ENCODE measurements at regions not wholly inside any gene's neighbourhood (a gene's known extent, or its start where the extent isn't known, plus 50 kb on each side); places are given as distances from the start of the nearest gene placed in this dataset.

DNA sequence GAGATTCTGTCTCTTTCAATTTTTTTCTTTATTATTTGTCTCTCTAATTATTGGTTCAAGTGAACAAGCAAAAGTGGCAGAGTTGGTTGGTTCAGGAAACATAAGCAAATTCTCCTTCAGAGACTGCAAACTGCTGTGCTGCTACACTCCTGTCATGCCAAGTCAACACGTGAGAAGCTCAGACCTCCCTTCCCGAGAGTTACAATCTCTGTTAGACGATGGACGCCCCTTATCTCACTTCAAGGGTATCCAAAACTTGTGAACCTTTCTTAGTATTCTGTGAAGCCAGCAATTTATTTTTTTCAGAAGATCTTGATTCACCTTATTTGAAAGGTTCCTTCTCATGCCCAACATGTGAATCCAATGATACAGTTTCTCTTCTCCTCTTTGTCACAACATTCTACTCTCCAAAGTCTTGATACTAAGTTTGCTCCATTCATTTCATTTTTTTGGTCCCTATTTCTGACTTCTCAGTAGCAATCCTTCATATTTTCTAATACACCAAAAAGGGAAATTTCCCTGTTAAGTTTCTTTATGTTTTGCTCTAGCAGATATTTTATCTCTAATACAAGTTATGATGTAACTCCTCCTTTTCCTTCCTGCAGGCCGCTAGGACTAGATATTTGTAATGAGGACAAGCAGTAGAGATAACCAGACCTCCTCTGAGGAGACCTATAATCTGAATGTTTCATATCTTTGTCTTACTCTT is 448.8 kb upstream of the CITED2 start (continued):
- TF ChIP-seq, protein P1, sequence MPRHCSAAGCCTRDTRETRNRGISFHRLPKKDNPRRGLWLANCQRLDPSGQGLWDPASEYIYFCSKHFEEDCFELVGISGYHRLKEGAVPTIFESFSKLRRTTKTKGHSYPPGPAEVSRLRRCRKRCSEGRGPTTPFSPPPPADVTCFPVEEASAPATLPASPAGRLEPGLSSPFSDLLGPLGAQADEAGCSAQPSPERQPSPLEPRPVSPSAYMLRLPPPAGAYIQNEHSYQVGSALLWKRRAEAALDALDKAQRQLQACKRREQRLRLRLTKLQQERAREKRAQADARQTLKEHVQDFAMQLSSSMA (CRISPR knock-in tag; IDR thresholded peaks at IDR 0.05), result no peak
- TF ChIP-seq NEUROD1 (IDR thresholded peaks at IDR 0.05; ENCODE audit: borderline replicate concordance, low read depth, low read length, partially characterized antibody), result no peak
- TF ChIP-seq MCM5 (IDR thresholded peaks at IDR 0.05; ENCODE audit: low read depth), result no peak
- TF ChIP-seq ZNF232 (CRISPR knock-in tag; IDR thresholded peaks at IDR 0.05), result no peak
- TF ChIP-seq SMARCA5 (IDR thresholded peaks at IDR 0.05), result no peak
- no peak for TF ChIP-seq ZNF316 (IDR thresholded peaks at IDR 0.05)
- TF ChIP-seq SP1 (CRISPR knock-in tag; IDR thresholded peaks at IDR 0.05), result no peak
- TF ChIP-seq TBL1XR1 (IDR thresholded peaks at IDR 0.05; ENCODE audit: low read length in 2 of 2), result peak in 1 of 2 experiments; percentile 55; a peak in 2 of 4 replicates
- TF ChIP-seq MYBL2 (IDR thresholded peaks at IDR 0.05; ENCODE audit: low read depth), result no peak
- no peak for TF ChIP-seq MYBL2 (CRISPR knock-in tag; IDR thresholded peaks at IDR 0.05; ENCODE audit: borderline replicate concordance)
- TF ChIP-seq ZNF3 (CRISPR knock-in tag; IDR thresholded peaks at IDR 0.05), result no peak
- TF ChIP-seq ELF2 (CRISPR knock-in tag; IDR thresholded peaks at IDR 0.05), result no peak
- TF ChIP-seq RCOR1 (IDR thresholded peaks at IDR 0.05; ENCODE audit: borderline replicate concordance in 1 of 2, low read depth in 2 of 2, low read length in 2 of 2), result peak in 1 of 2 experiments; percentile 69; a peak in 2 of 4 replicates

Measured in K562 (cell line).